ENCODE measurements at regions not wholly inside any gene's neighbourhood (a gene's known extent, or its start where the extent isn't known, plus 50 kb on each side); places are given as distances from the start of the nearest gene placed in this dataset.

DNA sequence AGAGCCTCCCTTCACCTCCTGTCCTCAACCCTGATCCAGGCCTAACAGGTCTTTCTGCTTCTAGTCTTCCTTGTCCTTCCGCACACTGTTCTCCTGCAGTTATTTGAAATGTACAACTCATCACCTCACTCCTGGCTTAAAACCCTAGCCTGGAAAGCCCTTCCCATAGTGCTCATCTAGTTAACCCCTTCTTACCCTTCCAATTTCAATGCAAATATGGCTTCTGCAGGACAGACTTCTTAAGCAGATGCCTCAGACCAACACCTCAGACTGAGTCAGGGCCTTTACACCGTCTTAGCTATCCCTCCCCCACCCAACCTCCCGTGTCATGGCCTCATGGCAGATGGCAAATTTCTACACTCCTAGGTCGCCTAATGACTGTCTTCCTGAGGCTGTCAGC lies 130.4 kb downstream of the BCOR start:
- CTCF ChIA-PET: no interaction called here

DNA sequence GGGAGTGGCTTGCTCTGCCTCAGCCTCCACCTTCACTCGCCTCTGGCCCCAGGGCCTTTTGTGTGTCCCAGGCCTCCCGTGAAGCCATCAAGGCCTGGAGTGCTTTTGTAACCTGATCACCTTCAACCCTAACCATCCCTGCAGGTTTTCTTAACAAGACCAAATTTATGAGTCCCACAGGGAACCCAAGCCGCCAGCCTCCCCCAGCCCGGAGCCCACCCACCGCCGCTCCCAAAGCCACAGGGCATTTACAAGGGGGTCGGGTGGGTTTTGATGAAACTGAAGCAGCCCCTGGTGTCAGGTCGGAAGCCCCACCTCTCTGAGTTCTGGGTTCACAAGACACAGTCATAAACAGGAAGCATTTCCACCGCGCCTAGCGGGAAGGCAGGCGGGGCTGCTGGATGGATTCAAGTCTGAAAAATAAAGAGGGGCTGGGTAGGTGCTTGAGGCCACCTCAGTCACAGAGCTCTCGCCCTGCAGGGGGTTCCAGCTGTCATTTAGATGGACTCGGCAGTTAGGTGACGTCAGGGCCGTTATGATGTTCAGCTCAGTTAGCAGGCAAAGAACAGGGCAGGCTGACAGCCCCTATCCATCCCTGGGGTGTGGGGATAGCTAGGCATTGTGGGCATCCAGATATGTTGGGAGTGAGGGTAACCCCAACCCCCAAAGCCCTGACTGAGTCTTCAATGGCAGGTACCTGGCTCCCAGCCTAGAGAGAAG lies 128.5 kb downstream of the BCOR start:
- no peak overlapping the region for H3K4me3 ChIP-seq (ENCODE audit: low read depth, low read length)
- TF ChIP-seq, protein P1, sequence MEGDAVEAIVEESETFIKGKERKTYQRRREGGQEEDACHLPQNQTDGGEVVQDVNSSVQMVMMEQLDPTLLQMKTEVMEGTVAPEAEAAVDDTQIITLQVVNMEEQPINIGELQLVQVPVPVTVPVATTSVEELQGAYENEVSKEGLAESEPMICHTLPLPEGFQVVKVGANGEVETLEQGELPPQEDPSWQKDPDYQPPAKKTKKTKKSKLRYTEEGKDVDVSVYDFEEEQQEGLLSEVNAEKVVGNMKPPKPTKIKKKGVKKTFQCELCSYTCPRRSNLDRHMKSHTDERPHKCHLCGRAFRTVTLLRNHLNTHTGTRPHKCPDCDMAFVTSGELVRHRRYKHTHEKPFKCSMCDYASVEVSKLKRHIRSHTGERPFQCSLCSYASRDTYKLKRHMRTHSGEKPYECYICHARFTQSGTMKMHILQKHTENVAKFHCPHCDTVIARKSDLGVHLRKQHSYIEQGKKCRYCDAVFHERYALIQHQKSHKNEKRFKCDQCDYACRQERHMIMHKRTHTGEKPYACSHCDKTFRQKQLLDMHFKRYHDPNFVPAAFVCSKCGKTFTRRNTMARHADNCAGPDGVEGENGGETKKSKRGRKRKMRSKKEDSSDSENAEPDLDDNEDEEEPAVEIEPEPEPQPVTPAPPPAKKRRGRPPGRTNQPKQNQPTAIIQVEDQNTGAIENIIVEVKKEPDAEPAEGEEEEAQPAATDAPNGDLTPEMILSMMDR (IDR thresholded peaks at IDR 0.05; ENCODE audit: insufficient read depth, low read length, missing control alignments): no peak
- DNase-seq (ENCODE audit: low read depth, low spot score): no peak
- CTCF ChIA-PET: no interaction called here
- POLR2A ChIA-PET: no interaction called here

More for the DNA sequence above, 130.4 kb downstream of the BCOR start:
- POLR2A ChIA-PET: no interaction called here
- TF ChIP-seq, protein P1 (IDR thresholded peaks at IDR 0.05; ENCODE audit: insufficient read depth, low read length, missing control alignments): no peak
- no peak for DNase-seq (ENCODE audit: low read depth, low spot score)
- no peak overlapping the region for H3K4me3 ChIP-seq (ENCODE audit: low read depth, low read length)

DNA sequence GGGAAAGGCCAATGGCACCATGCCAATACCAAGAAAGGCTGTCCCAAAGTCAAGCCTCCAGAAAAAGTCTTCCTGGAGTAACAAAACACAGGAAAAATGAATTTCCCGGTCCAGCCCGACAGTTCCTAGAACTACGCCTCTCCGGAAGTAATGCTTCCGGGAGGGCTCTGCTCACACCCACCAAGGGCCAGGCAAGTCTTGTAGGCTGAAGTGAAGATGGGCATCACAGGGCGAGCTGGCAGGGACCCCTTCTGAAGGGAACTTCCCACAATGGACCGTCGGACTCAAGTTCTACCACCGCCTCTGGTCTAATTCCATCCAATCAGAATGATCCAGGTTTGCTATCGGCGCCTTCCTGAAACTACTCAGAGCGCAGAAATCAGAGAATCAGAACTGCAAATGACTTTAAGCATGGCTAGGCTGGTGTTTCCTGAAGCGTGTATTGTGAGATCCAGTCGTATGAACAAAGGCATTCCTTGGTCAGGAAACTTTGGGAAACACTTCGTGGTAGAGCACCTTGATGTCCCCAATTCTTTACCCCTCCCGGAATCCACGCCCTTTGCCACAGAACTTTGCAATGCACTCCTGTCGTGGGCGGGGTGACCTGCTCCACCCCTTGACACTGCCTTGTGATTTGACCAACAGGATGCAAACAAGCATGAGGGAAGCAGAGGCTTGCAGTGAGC lies 127.8 kb downstream of the BCOR start:
- TF ChIP-seq, protein P1 (IDR thresholded peaks at IDR 0.05; ENCODE audit: insufficient read depth, low read length, missing control alignments): no peak
- no peak for DNase-seq (ENCODE audit: low read depth, low spot score)
- POLR2A ChIA-PET: no interaction called here
- H3K4me3 ChIP-seq (ENCODE audit: low read depth, low read length): no peak overlapping the region
- CTCF ChIA-PET: no interaction called here

DNA sequence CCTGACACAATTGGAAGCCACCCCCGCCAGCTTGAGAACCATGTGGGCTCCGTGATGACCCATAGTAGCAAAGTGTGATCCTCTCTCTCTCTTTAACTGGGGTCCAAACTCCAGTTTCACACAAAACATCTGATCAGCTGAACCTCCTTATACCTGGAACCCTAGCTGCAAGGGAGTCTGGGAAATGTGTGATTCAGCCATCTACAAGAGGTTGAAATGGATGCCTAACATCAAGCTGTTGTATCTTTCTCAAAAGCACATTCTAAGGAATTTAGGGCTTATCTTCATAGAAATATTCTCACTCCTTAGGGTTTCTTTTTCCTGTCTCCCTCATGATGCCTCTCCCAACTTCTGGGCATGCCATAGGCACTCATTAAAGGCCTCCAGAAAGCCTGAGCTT lies 126.0 kb downstream of the BCOR start:
- CTCF ChIA-PET: no interaction called here
- TF ChIP-seq, protein P1 (IDR thresholded peaks at IDR 0.05; ENCODE audit: insufficient read depth, low read length, missing control alignments): no peak

DNA sequence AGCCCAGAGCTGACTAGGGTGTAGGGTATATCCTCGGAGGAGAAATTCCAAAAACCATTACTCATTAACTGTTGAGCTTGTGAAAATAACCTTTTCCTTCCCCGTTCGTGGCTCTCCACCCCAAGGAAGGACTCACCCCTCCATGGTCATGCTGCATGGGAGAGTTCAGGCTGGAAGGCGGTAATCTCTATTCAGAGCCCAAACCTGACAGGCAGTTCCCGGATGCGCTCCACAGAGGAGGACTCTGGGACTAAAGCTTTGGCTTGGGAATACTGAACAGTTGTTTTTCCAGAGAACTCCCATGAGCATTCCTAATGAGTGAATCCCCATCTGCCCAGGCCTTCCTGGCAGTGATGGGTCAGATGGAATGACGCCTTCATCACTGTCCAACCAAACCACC lies 125.4 kb downstream of the BCOR start:
- DNase-seq (ENCODE audit: low read depth, low spot score): no peak
- TF ChIP-seq, protein P1 (IDR thresholded peaks at IDR 0.05; ENCODE audit: insufficient read depth, low read length, missing control alignments): no peak
- no peak overlapping the region for H3K4me3 ChIP-seq (ENCODE audit: low read depth, low read length)
- CTCF ChIA-PET: no interaction called here
- POLR2A ChIA-PET: no interaction called here

More for the DNA sequence above, 126.0 kb downstream of the BCOR start:
- POLR2A ChIA-PET: interaction anchor here (0.6 kb wide), 1 partner anchor 96 kb away, joined by 4 read pairs; no protein-coding TSS in a partner anchor
- DNase-seq (ENCODE audit: low read depth, low spot score): no peak
- no peak overlapping the region for H3K4me3 ChIP-seq (ENCODE audit: low read depth, low read length)

DNA sequence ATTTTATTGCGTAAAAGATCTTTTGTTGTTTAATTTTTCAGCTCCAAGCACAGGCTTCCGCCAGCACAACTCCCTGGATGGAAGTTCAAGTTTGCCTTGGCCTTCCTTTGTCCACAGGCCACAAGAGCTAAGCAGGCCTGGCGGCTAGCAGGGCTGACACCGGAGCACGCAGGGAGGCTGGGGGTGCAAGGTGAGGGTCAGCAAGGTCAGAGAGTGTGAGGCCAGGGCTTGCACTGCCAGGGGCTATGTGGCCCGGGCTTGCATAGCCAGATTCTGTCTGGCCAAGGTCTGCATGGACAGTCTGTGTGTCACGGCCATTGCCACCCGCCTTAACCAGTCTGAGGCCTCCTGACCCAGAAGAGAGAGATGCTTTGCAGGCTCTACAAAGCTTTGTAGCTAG lies 123.9 kb downstream of the BCOR start:
- POLR2A ChIA-PET: no interaction called here
- no peak overlapping the region for H3K4me3 ChIP-seq (ENCODE audit: low read depth, low read length)
- CTCF ChIA-PET: no interaction called here
- TF ChIP-seq, protein P1 (IDR thresholded peaks at IDR 0.05; ENCODE audit: insufficient read depth, low read length, missing control alignments): no peak
- no peak for DNase-seq (ENCODE audit: low read depth, low spot score)
